GM18505 (cell line): ENCODE measurements at regions not wholly inside any gene's neighbourhood (a gene's known extent, or its start where the extent isn't known, plus 50 kb on each side); places are given as distances from the start of the nearest gene placed in this dataset.

Experiments
- ATAC-seq: cut with Tn5 transposase; IDR thresholded peaks from one replicate; pipeline ENCODE4 v1.9.1; 2021; ENCODE audit not compliant: unreplicated experiment
- POLR2A ChIP-seq: IDR thresholded peaks from 4 replicates; pipeline ENCODE4 v1.6.1; 2011; ENCODE audit warnings: borderline replicate concordance; ENCODE audit not compliant: insufficient read depth, insufficient read length; ENCODE audit errors: extremely low read depth

DNA sequence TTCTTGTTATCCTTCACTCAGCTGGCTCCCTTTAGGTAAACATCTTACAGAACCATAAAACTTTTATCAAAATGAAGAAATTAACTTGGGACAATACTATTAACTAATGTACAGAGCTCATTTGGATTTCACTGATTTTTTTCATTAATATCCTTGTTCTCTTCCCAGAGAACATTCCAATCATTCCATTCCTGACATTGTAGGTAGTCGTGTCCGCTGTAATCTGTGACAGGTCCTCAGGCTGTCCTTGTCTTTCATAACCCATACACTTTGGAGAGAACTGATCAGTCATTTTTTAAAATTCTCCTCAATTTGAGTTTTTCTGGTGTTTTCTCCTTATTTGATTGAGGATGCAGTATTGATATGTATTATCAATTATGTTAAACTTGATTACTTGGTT lies 916.8 kb downstream of the GALC start:
- ATAC-seq, result no peak

DNA sequence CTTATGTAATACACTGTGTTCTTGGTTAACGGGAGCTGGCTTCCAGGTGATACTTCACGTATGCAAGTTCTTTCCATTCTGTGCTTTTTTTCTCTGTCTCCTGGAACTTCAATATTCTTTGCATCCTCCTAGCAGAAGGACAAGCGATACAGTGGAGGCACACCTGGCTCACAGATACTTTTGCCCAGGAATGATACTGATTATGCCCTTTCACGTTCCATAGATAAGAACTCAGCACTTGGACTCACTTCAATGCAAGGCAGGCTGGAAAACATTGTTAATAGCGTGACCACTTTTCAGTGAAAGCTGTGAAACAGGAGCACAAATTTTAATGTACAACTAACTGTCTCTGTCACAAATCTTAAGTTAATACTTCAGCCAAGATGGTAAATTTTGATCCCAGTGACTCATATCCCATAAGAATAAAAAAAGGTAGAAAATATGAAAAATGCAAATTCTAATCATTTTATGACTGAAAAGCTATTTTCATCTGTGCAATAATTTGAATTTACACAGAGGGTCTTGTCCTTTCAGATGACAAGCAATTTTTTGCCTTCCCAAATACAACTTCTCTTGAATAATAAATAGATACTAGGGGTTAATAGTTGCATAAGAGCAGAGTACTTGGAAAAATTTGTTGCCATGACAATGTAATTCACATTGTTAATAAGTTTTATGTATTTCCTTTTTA lies 919.0 kb downstream of the GALC start:
- ATAC-seq, result no peak
- TF ChIP-seq POLR2A, result no peak

More for the DNA sequence above, 916.8 kb downstream of the GALC start:
- TF ChIP-seq POLR2A, result no peak

DNA sequence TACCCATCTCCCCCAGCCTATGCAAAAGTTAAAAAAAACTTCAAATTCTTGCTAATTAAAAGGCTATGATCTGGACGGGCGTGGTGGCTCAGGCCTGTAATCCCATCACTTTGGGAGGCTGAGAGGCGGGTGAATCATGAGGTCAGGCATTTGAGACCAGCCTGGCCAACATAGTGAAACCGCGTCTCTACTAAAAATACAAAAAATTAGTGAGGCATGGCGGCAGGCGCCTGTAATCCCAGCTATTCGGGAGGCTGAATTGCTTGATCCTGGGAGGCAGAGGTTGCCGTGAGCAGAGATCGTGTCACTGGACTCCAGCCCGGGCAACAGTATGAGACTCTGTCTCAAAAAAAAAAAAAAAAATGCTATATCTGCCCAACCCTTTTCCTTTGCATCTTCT lies 925.4 kb downstream of the GALC start:
- no peak for ATAC-seq
- TF ChIP-seq POLR2A, result no peak

DNA sequence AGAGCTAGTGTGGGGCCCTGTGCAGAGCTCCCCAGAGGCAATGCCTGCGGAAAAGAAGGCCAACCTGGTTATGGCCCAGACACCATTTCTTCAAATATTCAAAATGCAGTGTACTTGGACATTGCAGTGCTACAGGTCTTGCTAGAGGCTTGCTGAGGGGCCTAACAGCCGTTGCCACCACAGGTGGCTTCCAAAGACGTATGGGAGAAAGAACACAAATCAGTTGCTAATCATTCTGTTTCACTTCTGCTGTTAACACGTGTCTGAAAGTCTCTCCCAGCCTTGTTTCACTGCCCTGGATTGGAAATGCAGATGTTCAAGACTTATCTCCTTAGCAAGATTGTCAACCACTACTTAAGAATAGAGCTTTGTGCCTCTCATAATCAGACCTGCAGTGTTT lies 925.9 kb downstream of the GALC start:
- no peak for ATAC-seq
- no peak for TF ChIP-seq POLR2A

DNA sequence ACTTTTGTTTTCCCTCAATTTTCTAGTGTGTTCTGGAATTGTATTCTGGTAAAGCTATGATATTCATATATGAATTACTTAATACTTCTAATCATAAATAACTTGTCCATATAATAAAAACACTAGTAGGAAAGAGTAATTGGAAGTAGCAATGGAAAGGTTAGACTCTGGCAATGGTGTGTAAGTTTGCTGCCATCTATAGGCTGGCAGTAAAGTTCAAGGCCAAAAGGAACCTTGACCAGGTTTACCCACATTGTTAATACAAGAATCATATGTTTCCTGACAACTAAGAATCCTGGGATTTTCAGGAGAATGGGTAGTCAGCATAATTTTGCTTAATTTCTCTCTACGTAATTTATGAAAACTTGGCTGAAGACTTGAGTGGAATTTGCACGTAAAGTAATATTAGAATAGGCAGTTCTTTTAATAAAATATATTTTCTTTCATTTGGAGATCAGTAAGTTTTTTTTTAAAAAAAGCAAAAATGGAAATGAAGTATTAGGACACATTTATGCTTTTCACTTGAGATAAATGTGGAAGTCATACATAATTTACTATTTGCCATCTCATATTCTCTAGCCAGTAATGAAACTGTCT lies 926.7 kb downstream of the GALC start:
- TF ChIP-seq POLR2A, result no peak
- ATAC-seq, result no peak

DNA sequence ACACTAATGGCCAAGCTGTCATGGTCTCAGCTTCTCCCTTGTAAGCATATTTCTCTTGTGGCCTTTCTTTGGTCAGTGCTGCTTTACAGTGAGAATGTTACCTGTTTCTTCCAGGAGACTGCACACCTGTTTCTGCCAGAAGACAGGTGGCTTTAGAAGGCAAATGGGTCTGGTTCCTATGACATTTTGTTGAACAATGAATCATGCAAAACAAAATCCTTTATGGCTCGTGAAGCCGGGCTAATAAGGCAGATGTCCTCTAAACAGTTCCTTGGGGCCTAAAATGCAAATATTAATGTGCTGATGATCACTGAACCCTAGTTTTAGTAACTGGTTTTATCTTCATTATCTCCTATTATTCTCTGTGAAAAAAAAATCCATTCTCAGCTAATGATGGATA lies 927.6 kb downstream of the GALC start:
- ATAC-seq, result no peak
- TF ChIP-seq POLR2A, result no peak

DNA sequence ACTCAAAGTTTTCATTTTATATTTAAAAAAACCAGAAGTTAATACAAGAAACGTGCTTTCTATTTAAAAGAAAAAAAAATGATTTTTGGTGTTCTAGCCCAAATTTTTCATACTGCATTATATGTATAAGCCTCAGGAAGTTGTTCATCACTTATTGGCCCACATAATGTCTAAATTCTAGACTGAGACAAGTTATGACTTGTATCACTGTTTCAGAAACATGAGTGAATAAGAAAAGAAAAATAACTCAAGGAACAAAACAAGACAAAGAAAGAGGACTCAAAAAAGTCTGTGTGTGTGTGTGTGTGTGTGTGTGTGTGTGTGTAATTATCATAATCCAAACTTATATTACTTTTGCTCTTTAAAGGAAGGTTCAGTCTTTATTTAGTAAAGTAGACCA lies 929.8 kb downstream of the GALC start:
- ATAC-seq, result no peak
- no peak for TF ChIP-seq POLR2A

DNA sequence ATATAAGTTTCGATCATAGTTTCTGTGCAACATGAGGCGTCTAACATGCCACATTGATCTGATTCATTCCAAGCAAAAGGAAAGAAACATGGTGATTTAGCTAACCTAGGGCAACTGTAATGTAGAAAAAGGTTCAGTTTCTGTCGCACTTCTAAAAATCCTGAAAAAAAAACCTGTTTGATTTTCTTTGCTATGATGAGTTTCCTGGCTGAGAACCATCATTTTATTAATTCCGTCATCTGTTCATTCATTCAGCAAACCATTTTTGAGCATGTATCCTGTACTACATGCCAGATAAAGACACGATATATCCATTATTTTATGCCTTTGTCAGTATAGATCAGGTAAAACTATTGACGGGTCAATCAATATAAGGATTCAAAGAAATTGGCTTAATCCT lies 932.6 kb downstream of the GALC start:
- no peak for ATAC-seq
- no peak for TF ChIP-seq POLR2A

DNA sequence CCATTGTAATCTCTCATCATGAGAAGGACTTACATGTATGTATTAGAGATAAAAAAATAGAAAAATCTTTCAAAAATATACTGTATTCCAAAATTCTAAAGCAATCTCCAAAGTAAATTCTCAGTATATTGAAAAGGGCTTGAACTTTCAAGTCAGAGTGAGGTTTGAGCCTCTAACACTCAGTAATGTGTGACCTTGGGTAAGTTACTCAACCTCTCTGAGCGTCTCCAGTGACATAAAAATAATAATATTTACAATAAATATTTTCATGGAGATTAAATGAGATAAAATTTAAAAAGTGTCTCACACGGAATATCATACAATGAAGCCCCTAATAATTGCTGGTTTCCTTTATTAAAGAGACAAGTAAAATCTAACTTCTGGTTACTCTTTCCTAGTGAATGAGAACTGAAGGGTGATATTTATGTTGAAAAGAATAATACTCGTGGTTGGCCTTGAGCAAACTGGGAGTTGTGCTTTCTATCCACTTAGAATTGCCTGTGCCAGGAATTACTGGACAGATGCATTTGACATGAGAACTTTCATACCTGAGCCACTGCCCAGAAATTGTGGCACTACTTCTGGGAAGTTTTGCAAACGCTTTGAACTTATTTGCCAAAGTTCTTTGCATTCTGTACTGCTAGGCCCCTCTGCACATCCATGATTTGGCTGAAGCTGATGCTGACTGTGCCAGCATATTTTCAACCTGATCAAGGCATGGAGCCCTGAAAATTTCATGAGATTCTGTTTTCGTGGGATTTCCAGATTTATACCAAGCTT lies 933.7 kb downstream of the GALC start:
- no peak for ATAC-seq

DNA sequence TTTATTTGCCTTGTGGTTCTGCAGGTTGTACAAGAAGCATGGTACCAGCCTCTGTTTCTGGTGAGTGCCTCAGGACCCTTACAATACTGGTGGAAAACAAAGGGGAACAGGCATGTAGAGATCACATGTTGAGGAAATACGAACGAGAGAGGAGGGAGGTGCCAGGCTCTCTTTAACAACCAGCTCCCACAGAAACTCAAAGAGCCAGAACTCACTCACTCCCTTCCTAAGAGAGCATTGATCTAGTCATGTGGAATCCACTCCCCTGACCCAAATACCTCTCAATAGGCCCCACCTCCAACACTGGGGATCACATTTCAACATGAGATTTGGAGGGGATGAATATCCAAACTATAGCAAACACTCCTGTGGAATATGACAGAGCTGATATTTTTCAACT lies 938.0 kb downstream of the GALC start:
- ATAC-seq, result no peak
- TF ChIP-seq POLR2A, result no peak

More for the DNA sequence above, 933.7 kb downstream of the GALC start:
- no peak for TF ChIP-seq POLR2A

DNA sequence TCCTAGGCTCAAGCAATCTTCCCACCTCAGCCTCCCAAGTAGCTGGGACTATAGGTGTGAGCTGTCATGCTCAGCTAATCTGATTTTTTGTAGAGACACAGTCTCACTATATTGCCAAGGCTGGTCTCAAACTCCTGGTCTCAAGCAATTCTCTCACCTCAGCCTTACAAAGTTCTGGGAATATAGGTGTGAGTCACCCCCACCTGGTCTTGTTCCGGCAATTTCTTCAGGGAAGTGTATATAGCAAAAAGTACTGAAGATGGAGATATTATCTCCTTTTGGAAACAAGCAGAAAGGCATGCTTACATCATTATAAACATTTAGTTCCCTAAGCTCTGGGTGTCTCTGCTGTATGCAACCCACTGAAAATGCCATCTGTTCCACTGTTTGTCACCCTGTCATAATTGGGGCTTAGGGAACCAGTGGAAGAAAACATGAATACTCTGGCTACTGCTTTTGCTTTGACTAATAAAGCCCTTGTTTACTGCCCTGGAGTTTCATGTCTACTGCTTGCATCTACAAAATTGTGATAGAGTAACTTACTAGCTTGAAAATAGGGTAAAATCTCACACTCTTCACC lies 940.2 kb downstream of the GALC start:
- no peak for TF ChIP-seq POLR2A
- no peak for ATAC-seq

DNA sequence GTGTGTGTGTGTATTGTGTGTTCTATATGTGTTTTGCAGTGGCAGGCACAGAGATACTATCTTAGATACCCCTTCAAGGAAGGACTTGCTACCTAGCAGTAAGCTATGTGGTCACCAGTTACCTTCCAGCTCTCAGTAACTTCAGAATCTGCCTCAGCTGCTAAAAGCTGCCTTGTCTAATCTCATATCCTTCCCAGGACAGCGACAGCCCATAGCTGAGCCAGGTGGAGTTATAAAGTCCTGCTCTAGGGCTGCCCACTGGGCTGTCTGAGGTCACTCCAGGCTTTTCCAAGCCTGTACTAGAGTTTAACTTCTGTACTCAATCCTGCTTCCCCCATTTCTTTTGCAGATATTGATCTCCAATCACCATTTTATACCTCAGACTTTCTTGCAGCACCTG lies 942.6 kb downstream of the GALC start:
- no peak for TF ChIP-seq POLR2A
- no peak for ATAC-seq

DNA sequence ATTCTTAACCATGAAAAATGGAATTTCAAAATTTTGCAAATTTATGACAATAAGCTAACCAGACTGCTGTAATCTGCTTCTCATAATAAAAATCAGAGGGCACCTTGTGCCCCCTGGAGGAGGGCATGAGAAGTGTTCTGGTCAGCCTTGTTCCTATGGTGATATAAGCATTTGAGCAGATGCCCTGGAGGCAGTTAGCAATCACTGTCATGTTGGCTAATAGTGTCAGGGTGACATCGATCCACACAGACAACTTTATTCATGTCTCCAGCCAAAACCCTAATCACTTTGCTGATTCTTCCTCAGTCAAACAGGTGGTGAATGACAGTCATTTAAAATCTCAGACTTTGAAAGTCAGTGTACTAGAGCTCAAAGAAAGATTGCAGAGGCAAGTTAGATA lies 943.0 kb downstream of the GALC start:
- TF ChIP-seq POLR2A, result no peak
- no peak for ATAC-seq
